Prostate gland (tissue), 2 donors: ENCODE measurements at regions not wholly inside any gene's neighbourhood (a gene's known extent, or its start where the extent isn't known, plus 50 kb on each side); places are given as distances from the start of the nearest gene placed in this dataset.

Experiments used
- POLR2AphosphoS5 ChIP-seq: sonication (generic); formaldehyde crosslinking; IDR thresholded peaks from one replicate; pipeline ENCODE4 v1.6.1; 2017; ENCODE audit warnings: antibody characterized with exemption
- TF ChIP-seq, protein P1 (sequence below), 4 experiments: fragments of 200-600 bp in 2 of 4; fragments of 450-650 bp in 2 of 4; sonication (generic) in 2 of 4; IDR thresholded peaks; 1 replicate in 3 of 4; 2 replicates in 1 of 4; pipeline ENCODE4 v1.5.1; 2016 to 2019; ENCODE audit warnings: antibody characterized with exemption in 4 of 4, mild to moderate bottlenecking in 2 of 4, moderate library complexity in 2 of 4

- TF ChIP-seq, protein P1, sequence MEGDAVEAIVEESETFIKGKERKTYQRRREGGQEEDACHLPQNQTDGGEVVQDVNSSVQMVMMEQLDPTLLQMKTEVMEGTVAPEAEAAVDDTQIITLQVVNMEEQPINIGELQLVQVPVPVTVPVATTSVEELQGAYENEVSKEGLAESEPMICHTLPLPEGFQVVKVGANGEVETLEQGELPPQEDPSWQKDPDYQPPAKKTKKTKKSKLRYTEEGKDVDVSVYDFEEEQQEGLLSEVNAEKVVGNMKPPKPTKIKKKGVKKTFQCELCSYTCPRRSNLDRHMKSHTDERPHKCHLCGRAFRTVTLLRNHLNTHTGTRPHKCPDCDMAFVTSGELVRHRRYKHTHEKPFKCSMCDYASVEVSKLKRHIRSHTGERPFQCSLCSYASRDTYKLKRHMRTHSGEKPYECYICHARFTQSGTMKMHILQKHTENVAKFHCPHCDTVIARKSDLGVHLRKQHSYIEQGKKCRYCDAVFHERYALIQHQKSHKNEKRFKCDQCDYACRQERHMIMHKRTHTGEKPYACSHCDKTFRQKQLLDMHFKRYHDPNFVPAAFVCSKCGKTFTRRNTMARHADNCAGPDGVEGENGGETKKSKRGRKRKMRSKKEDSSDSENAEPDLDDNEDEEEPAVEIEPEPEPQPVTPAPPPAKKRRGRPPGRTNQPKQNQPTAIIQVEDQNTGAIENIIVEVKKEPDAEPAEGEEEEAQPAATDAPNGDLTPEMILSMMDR (IDR thresholded peaks at IDR 0.05), result no peak
- TF ChIP-seq POLR2AphosphoS5, result no peak
Measured at GRCh38 chr5:158022837-158023236, 163.9 kb upstream of the CLINT1 start.
